Keratinocyte (primary cell): ENCODE measurements at regions not wholly inside any gene's neighbourhood (a gene's known extent, or its start where the extent isn't known, plus 50 kb on each side); places are given as distances from the start of the nearest gene placed in this dataset.

Experiments
- DNase-seq: peaks from one replicate; pipeline ENCODE4 v3.0.0-alpha.2; 2011; ENCODE audit warnings: low read depth, missing footprints, low spot score
- FAIRE-seq: peaks from 2 replicates; lab custom pipeline; 2011; peaks lifted over from hg19 to GRCh38; lab: Jason Lieb, UNC
- H2AFZ ChIP-seq: 2 replicates; pipeline ENCODE4 v1.6.0; 2012; ENCODE audit warnings: low read length, control low read depth, inconsistent platforms; ENCODE audit not compliant: control insufficient read depth
- H3K27ac ChIP-seq: 2 replicates; pipeline ENCODE4 v1.5.1; 2011; ENCODE audit warnings: low read length; ENCODE audit not compliant: control insufficient read depth, insufficient read depth
- H3K27me3 ChIP-seq: 3 replicates; pipeline ENCODE4 v1.6.0; 2011; ENCODE audit warnings: low read length; ENCODE audit not compliant: control insufficient read depth, insufficient read depth; ENCODE audit errors: extremely low read depth
- H3K36me3 ChIP-seq, 2 experiments: 2 replicates in 1 of 2; 3 replicates in 1 of 2; pipeline ENCODE4 v1.5.1; 2011; ENCODE audit warnings: low read length in 2 of 2, mild to moderate bottlenecking in 1 of 2; ENCODE audit not compliant: control insufficient read depth in 2 of 2, insufficient read depth in 2 of 2; ENCODE audit errors: extremely low read depth in 1 of 2
- H3K4me1 ChIP-seq: 3 replicates; pipeline ENCODE4 v1.5.1; 2011; ENCODE audit warnings: low read length; ENCODE audit not compliant: control insufficient read depth, insufficient read depth; ENCODE audit errors: extremely low read depth
- H3K4me2 ChIP-seq: 3 replicates; pipeline ENCODE4 v1.6.0; 2011; ENCODE audit warnings: low read depth, low read length; ENCODE audit not compliant: control insufficient read depth, insufficient read depth; ENCODE audit errors: extremely low read depth
- H3K4me3 ChIP-seq, 3 experiments: fragments of 200-600 bp in 1 of 3; sonication (generic) in 1 of 3; 2 replicates in 2 of 3; 3 replicates in 1 of 3; pipeline ENCODE4 v1.5.1; 2011 to 2016; ENCODE audit warnings: low read length in 3 of 3, mild to moderate bottlenecking in 3 of 3, control low read depth in 2 of 3, inconsistent platforms in 1 of 3, low read depth in 1 of 3, mixed read lengths in 1 of 3, mixed run types in 1 of 3, moderate library complexity in 1 of 3; ENCODE audit not compliant: control insufficient read depth in 2 of 3, insufficient read depth in 2 of 3; ENCODE audit errors: extremely low read depth in 1 of 3
- H3K79me2 ChIP-seq: 2 replicates; pipeline ENCODE4 v1.6.0; 2012; ENCODE audit warnings: low read length; ENCODE audit not compliant: control insufficient read depth, insufficient read depth
- H3K9ac ChIP-seq: 3 replicates; pipeline ENCODE4 v1.6.0; 2011; ENCODE audit warnings: low read length; ENCODE audit not compliant: control insufficient read depth, insufficient read depth; ENCODE audit errors: extremely low read depth
- H3K9me1 ChIP-seq: 3 replicates; pipeline ENCODE4 v1.6.0; 2011; ENCODE audit warnings: low read length; ENCODE audit not compliant: control insufficient read depth, insufficient read depth; ENCODE audit errors: extremely low read depth
- H3K9me3 ChIP-seq: 2 replicates; pipeline ENCODE4 v1.5.1; 2012; ENCODE audit warnings: low read depth, low read length; ENCODE audit not compliant: control insufficient read depth
- H4K20me1 ChIP-seq: 3 replicates; pipeline ENCODE4 v1.6.0; 2011; ENCODE audit warnings: low read length; ENCODE audit not compliant: control insufficient read depth, insufficient read depth; ENCODE audit errors: extremely low read depth
- CTCF ChIP-seq, 3 experiments: IDR thresholded peaks in 1 of 3; conservative IDR thresholded peaks in 1 of 3; optimal IDR thresholded peaks in 1 of 3; 2 replicates in 2 of 3; 3 replicates in 1 of 3; pipeline versions ENCODE3 to v1.5.1; 2011; ENCODE audit warnings: low read length in 3 of 3, mild to moderate bottlenecking in 3 of 3, moderate library complexity in 2 of 3, control low read depth in 1 of 3, inconsistent platforms in 1 of 3; ENCODE audit not compliant: insufficient read depth in 2 of 3; ENCODE audit errors: extremely low read depth in 1 of 3
- EZH2 ChIP-seq: IDR thresholded peaks from one replicate; pipeline ENCODE4 v1.6.1; 2012; ENCODE audit warnings: inconsistent platforms, mild to moderate bottlenecking, low read length, moderate library complexity
- dilution Hi-C: fragments of 300-500 bp; cut with MboI; formaldehyde crosslinking; loops from one replicate; pipeline ENCODE4 v1.7.0; 2020; ENCODE audit warnings: low sequenced_read_pairs; ENCODE audit not compliant: extremely low pct_ligation_motif_present

GRCh38 chr7:152572101-152572500 is 103.8 kb downstream of the XRCC2 start:
- H3K4me1 ChIP-seq: peaks cover 3% of the 10 kb centered on the region
- no peaks in the 10 kb centered on the region for H3K36me3 ChIP-seq
- H3K9me3 ChIP-seq: no peaks in the 10 kb centered on the region
- no peak overlapping the region for H2AFZ ChIP-seq
- TF ChIP-seq CTCF (optimal IDR thresholded peaks at IDR 0.05 in 1 of 3, IDR thresholded peaks at IDR 0.05 in 1 of 3, conservative IDR thresholded peaks at IDR 0.05 in 1 of 3; ENCODE audit: extremely low read depth in 1 of 3, insufficient read depth in 2 of 3, low read length in 3 of 3) (no peak), EZH2 (no peak)
- no peak overlapping the region for H3K27ac ChIP-seq
- DNase-seq: no peak
- no peak overlapping the region for H3K4me2 ChIP-seq
- H3K9ac ChIP-seq: no peak overlapping the region
- no peak overlapping the region for H3K4me3 ChIP-seq
- H3K27me3 ChIP-seq: no peaks in the 10 kb centered on the region
- no peak for FAIRE-seq
- dilution Hi-C loops: no loop called here
- no peaks in the 10 kb centered on the region for H3K79me2 ChIP-seq
- no peaks in the 10 kb centered on the region for H4K20me1 ChIP-seq
- H3K9me1 ChIP-seq: no peaks in the 10 kb centered on the region

- dilution Hi-C loops: no loop called here
- TF ChIP-seq CTCF (optimal IDR thresholded peaks at IDR 0.05 in 1 of 3, IDR thresholded peaks at IDR 0.05 in 1 of 3, conservative IDR thresholded peaks at IDR 0.05 in 1 of 3; ENCODE audit: extremely low read depth in 1 of 3, insufficient read depth in 2 of 3, low read length in 3 of 3) (no peak), EZH2 (no peak)
- no peak overlapping the region for H3K4me3 ChIP-seq
- H3K27me3 ChIP-seq: no peaks in the 10 kb centered on the region
- no peaks in the 10 kb centered on the region for H3K36me3 ChIP-seq
- H3K9me1 ChIP-seq: no peaks in the 10 kb centered on the region
- no peaks in the 10 kb centered on the region for H3K79me2 ChIP-seq
- no peak overlapping the region for H3K27ac ChIP-seq
- no peaks in the 10 kb centered on the region for H3K9me3 ChIP-seq
- FAIRE-seq (no peak), DNase-seq (no peak)
- H2AFZ ChIP-seq: no peak overlapping the region
- H4K20me1 ChIP-seq: no peaks in the 10 kb centered on the region
- peaks cover 3% of the 10 kb centered on the region for H3K4me1 ChIP-seq
- no peak overlapping the region for H3K4me2 ChIP-seq
- H3K9ac ChIP-seq: no peak overlapping the region
These were observed 104.9 kb downstream of the XRCC2 start for GRCh38 chr7:152571068-152571467.
